Trophoblast cell (in vitro differentiated cells and primary cell): ENCODE measurements at regions not wholly inside any gene's neighbourhood (a gene's known extent, or its start where the extent isn't known, plus 50 kb on each side); places are given as distances from the start of the nearest gene placed in this dataset.
A peak's percentile ranks its signal among the peaks of the same experiment; 100 is the strongest.

Experiments used
- DNase-seq, 2 donors: peaks; one replicate each; pipeline ENCODE4 v3.0.0-alpha.2; 2016
- H2AFZ ChIP-seq: 2 replicates; pipeline ENCODE4 v1.6.1; 2013; ENCODE audit warnings: low read length, moderate library complexity, mild to moderate bottlenecking; ENCODE audit not compliant: insufficient read depth, poor library complexity
- H2AK5ac ChIP-seq: 2 replicates; pipeline ENCODE4 v1.6.1; 2013; ENCODE audit warnings: mild to moderate bottlenecking, low read length
- H2BK120ac ChIP-seq: 2 replicates; pipeline ENCODE4 v1.6.1; 2013; ENCODE audit warnings: low read length, mild to moderate bottlenecking, moderate library complexity; ENCODE audit not compliant: insufficient read depth, poor library complexity
- H2BK12ac ChIP-seq: 2 replicates; pipeline ENCODE4 v1.6.1; 2013; ENCODE audit warnings: mild to moderate bottlenecking, low read length, moderate library complexity
- H2BK5ac ChIP-seq: 2 replicates; pipeline ENCODE4 v1.6.1; 2013; ENCODE audit warnings: low read length, low read depth, moderate library complexity, mild to moderate bottlenecking; ENCODE audit not compliant: poor library complexity
- H3K14ac ChIP-seq: 2 replicates; pipeline ENCODE4 v1.6.1; 2013; ENCODE audit warnings: mild to moderate bottlenecking, low read length
- H3K18ac ChIP-seq: 2 replicates; pipeline ENCODE4 v1.6.1; 2013; ENCODE audit warnings: mild to moderate bottlenecking, low read length
- H3K23ac ChIP-seq: 2 replicates; pipeline ENCODE4 v1.6.1; 2013; ENCODE audit warnings: low read length
- H3K27ac ChIP-seq: 2 replicates; pipeline ENCODE4 v1.5.1; 2013; ENCODE audit warnings: low read depth, mild to moderate bottlenecking, inconsistent platforms, low read length, moderate library complexity
- H3K27me3 ChIP-seq: 2 replicates; pipeline ENCODE4 v1.6.1; 2013; ENCODE audit warnings: inconsistent platforms, mild to moderate bottlenecking, low read length, moderate library complexity; ENCODE audit not compliant: insufficient read depth
- H3K36me3 ChIP-seq, 2 experiments: 1 replicate in 1 of 2; 2 replicates in 1 of 2; pipeline ENCODE4 v1.6.1; 2013; ENCODE audit warnings: low read length in 2 of 2, mild to moderate bottlenecking in 2 of 2, moderate library complexity in 1 of 2; ENCODE audit not compliant: insufficient read depth in 2 of 2, control insufficient read depth in 1 of 2
- H3K4ac ChIP-seq: 2 replicates; pipeline ENCODE4 v1.6.1; 2013; ENCODE audit warnings: low read depth, mild to moderate bottlenecking, low read length, moderate library complexity
- H3K4me1 ChIP-seq, 2 experiments: 1 replicate in 1 of 2; 2 replicates in 1 of 2; pipeline ENCODE4 v1.6.1; 2013; ENCODE audit warnings: low read length in 2 of 2, mild to moderate bottlenecking in 2 of 2, moderate library complexity in 1 of 2; ENCODE audit not compliant: insufficient read depth in 2 of 2, control insufficient read depth in 1 of 2
- H3K4me2 ChIP-seq: 2 replicates; pipeline ENCODE4 v1.6.1; 2013; ENCODE audit warnings: inconsistent platforms, mild to moderate bottlenecking, low read length, moderate library complexity
- H3K4me3 ChIP-seq: 2 replicates; pipeline ENCODE4 v1.5.1; 2013; ENCODE audit warnings: mild to moderate bottlenecking, low read depth, low read length, inconsistent platforms
- H3K79me1 ChIP-seq: one replicate; pipeline ENCODE4 v1.6.1; 2013; ENCODE audit warnings: low read length
- H3K79me2 ChIP-seq: 2 replicates; pipeline ENCODE4 v1.6.1; 2013; ENCODE audit warnings: low read length, mild to moderate bottlenecking; ENCODE audit not compliant: control insufficient read depth, insufficient read depth, poor library complexity
- H3K9ac ChIP-seq: 2 replicates; pipeline ENCODE4 v1.6.1; 2013; ENCODE audit warnings: mild to moderate bottlenecking, low read length
- H3K9me3 ChIP-seq: 2 replicates; pipeline ENCODE4 v1.6.1; 2013; ENCODE audit warnings: low read depth, mild to moderate bottlenecking, control low read depth, inconsistent platforms, low read length; ENCODE audit not compliant: insufficient read depth
- H4K12ac ChIP-seq: 2 replicates; pipeline ENCODE4 v1.6.1; 2013; ENCODE audit warnings: low read depth, mild to moderate bottlenecking, low read length, moderate library complexity
- H4K8ac ChIP-seq: 2 replicates; pipeline ENCODE4 v1.6.1; 2013; ENCODE audit warnings: low read depth, mild to moderate bottlenecking, low read length, moderate library complexity
- H4K91ac ChIP-seq: one replicate; pipeline ENCODE4 v1.6.1; 2013; ENCODE audit warnings: low read depth, mild to moderate bottlenecking, low read length, moderate library complexity
- WGBS: extraction: QIAGEN DNeasy Blood & Tissue Kit; methylation state at CpG from one replicate; pipeline ENCODE4 v1.1.7; 2013; ENCODE audit warnings: missing lambda C conversion rate; ENCODE audit not compliant: insufficient read length, insufficient coverage; ENCODE audit errors: extremely low coverage; 5-methylcytosine and 5-hydroxymethylcytosine counted together

GRCh38 chrX:131763674-131764073 lies 219.8 kb downstream of the OR13H1 start:
- no peaks in the 10 kb centered on the region for H3K79me1 ChIP-seq
- WGBS = no CpG with 5 or more reads among the region's 10 CpGs
- no peak overlapping the region for H4K12ac ChIP-seq
- no peak overlapping the region for H2AK5ac ChIP-seq
- no peak overlapping the region for H3K4me3 ChIP-seq
- H2BK12ac ChIP-seq = no peak overlapping the region
- H3K9ac ChIP-seq = no peak overlapping the region
- H3K9me3 ChIP-seq = no peaks in the 10 kb centered on the region
- H3K27me3 ChIP-seq = no peaks in the 10 kb centered on the region
- H3K23ac ChIP-seq = no peak overlapping the region
- H3K4ac ChIP-seq = no peak overlapping the region
- no peak overlapping the region for H2BK5ac ChIP-seq
- DNase-seq = peak; percentile 47 to 98
- no peak overlapping the region for H2AFZ ChIP-seq
- no peaks in the 10 kb centered on the region for H3K4me1 ChIP-seq
- H3K4me2 ChIP-seq = no peak overlapping the region
- no peak overlapping the region for H4K91ac ChIP-seq
- H3K18ac ChIP-seq = no peak overlapping the region
- no peaks in the 10 kb centered on the region for H3K79me2 ChIP-seq
- no peak overlapping the region for H2BK120ac ChIP-seq
- H4K8ac ChIP-seq = no peak overlapping the region
- H3K14ac ChIP-seq = no peak overlapping the region
- H3K36me3 ChIP-seq = no peaks in the 10 kb centered on the region
- H3K27ac ChIP-seq = no peak overlapping the region

- Histone ChIP-seq H3K14ac (no peak overlapping the region), H3K4me1 (no peaks in the 10 kb centered on the region), H3K18ac (no peak overlapping the region), H3K79me2 (no peaks in the 10 kb centered on the region), H3K4ac (no peak overlapping the region), H3K4me2 (no peak overlapping the region), H3K9ac (no peak overlapping the region), H4K8ac (no peak overlapping the region), H2BK120ac (no peak overlapping the region), H4K12ac (no peak overlapping the region), H3K23ac (no peak overlapping the region), H2AFZ (no peak overlapping the region), H2AK5ac (no peak overlapping the region), H3K4me3 (no peak overlapping the region), H2BK12ac (no peak overlapping the region), H3K36me3 (no peaks in the 10 kb centered on the region), H2BK5ac (no peak overlapping the region), H3K27me3 (no peaks in the 10 kb centered on the region), H3K9me3 (no peaks in the 10 kb centered on the region), H4K91ac (no peak overlapping the region), H3K27ac (no peak overlapping the region), H3K79me1 (no peaks in the 10 kb centered on the region)
- peak in 1 of 2 donors; percentile 67 for DNase-seq
- no CpG with 5 or more reads among the region's 5 CpGs for WGBS
Observed at GRCh38 chrX:131764216-131764615, 220.3 kb downstream of the OR13H1 start.

- Histone ChIP-seq H2AK5ac (no peak overlapping the region), H3K4me3 (no peak overlapping the region), H3K9ac (no peak overlapping the region), H2BK5ac (no peak overlapping the region), H3K4me1 (no peaks in the 10 kb centered on the region), H4K12ac (no peak overlapping the region), H3K27ac (no peak overlapping the region), H2BK12ac (no peak overlapping the region), H4K8ac (no peak overlapping the region), H3K4ac (no peak overlapping the region), H3K18ac (no peak overlapping the region), H3K23ac (no peak overlapping the region), H2BK120ac (no peak overlapping the region), H3K27me3 (no peaks in the 10 kb centered on the region), H2AFZ (no peak overlapping the region), H3K79me1 (no peaks in the 10 kb centered on the region), H3K4me2 (no peak overlapping the region), H3K9me3 (no peaks in the 10 kb centered on the region), H3K36me3 (peaks cover 0 to 2% of the 10 kb centered on the region in 2 experiments), H3K79me2 (no peaks in the 10 kb centered on the region), H3K14ac (no peak overlapping the region), H4K91ac (no peak overlapping the region)
- peak; percentile 8 to 95 for DNase-seq
- WGBS = no CpG with 5 or more reads among the region's 18 CpGs
Observed at GRCh38 chrX:131778269-131779218, 234.7 kb downstream of the OR13H1 start.

DNA sequence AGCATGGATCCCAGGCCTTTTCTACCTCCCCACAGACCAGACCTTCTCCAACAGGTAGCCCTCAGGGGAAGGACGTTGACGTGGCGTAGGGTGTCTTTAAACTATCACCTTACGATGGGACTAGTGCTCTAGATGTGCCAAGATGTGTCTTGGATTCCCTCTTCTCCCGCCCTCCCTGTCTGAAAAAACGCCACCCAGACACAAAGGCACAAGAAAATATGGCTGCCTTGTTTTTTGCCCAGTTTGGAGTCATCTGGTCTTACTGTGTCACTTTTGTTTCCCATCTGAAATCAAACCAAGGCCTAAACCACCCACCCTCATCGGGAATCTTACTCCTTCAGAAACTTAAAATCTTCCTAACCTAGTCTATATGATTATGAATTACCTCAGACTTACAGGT lies 235.4 kb downstream of the OR13H1 start:
- Histone ChIP-seq H3K14ac (no peak overlapping the region), H3K36me3 (peaks cover 0 to 2% of the 10 kb centered on the region in 2 experiments), H4K8ac (no peak overlapping the region), H3K18ac (no peak overlapping the region), H3K9me3 (no peaks in the 10 kb centered on the region), H3K4ac (no peak overlapping the region), H4K91ac (no peak overlapping the region), H3K79me1 (no peaks in the 10 kb centered on the region), H3K4me1 (no peaks in the 10 kb centered on the region), H3K27me3 (no peaks in the 10 kb centered on the region), H2BK5ac (no peak overlapping the region), H2AK5ac (no peak overlapping the region), H2BK120ac (no peak overlapping the region), H3K9ac (no peak overlapping the region), H2AFZ (no peak overlapping the region), H3K27ac (no peak overlapping the region), H3K79me2 (no peaks in the 10 kb centered on the region), H3K4me2 (no peak overlapping the region), H3K4me3 (no peak overlapping the region), H2BK12ac (no peak overlapping the region), H3K23ac (no peak overlapping the region), H4K12ac (no peak overlapping the region)
- WGBS = no CpG with 5 or more reads among the region's 7 CpGs
- no peak for DNase-seq
